ENCODE measurements at regions not wholly inside any gene's neighbourhood (a gene's known extent, or its start where the extent isn't known, plus 50 kb on each side); places are given as distances from the start of the nearest gene placed in this dataset.
"Not testable (repeated sequence)": the region's sequence is repeated elsewhere in the genome, so short reads cannot be mapped to it uniquely, and the experiment has no call there.

DNA sequence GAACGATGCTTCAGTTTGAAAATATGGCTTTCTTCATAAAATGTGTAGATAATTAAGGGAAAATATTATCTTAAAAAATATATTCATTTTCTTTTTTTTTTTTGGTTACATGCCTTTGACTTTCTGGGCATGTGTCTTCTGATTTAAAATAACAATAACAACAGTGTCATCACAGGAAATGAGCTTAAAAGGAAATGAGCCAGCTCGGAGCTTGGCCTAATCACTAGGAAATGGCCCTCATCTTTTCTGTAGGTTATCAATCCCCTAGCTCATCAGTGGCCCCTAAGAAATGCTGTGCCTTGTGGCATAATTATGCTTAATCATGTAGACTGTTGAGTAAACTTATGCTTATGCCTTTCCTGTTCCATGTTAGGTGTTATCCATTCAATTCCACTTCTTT, 141.8 kb upstream of the FHL2 start:
- no peak for DNase-seq (ENCODE audit: low read depth in 1 of 2, low spot score in 1 of 2)

DNA sequence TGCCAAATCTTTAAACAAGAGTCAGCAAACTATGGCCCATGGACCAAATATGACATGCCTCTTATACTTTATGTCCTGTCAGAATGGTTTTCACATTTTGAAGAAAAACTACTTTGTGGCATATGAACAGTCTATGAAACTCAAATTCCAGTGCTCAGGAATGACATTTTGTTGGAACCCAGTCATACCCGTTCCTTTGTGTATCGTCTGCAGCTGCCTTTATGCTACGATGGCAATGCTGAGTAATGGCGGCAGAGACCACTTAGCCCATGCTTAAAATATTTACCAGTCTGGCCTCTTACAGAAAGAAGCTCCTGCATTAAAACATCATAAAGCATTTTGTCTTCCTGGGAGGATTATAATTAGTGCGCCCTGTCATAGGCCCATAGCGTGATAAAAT, 140.5 kb upstream of the FHL2 start:
- DNase-seq (ENCODE audit: low read depth in 1 of 2, low spot score in 1 of 2) = no peak

DNA sequence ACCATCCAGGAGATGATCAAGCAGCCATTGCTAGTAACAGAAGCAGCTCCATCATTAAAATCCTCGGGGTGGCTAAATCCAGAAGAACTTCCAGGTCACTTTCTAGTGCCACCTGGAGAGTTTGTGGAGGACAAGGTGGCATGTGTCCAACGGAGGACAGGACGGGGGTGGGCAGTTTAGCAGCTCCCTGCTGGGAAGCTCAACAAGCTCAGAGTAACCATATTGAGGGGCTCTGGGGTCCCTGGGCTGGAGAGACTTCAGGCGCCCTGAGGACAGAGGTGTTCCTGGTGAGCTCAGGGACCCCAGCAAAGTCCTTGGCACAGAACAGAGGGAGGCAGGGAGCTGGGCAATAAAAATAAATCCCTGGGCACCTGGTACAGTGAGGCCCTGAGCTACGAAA, 140.0 kb upstream of the FHL2 start:
- DNase-seq (ENCODE audit: low read depth in 1 of 2, low spot score in 1 of 2) = no peak

- DNase-seq (ENCODE audit: low read depth in 1 of 2, low spot score in 1 of 2) = no peak
These were observed 139.1 kb upstream of the FHL2 start for GRCh38 chr2:105537920-105538319.

GRCh38 chr2:105537466-105537865, 138.6 kb upstream of the FHL2 start:
- DNase-seq (ENCODE audit: low read depth in 1 of 2, low spot score in 1 of 2) = no peak

- DNase-seq (ENCODE audit: low read depth in 1 of 2, low spot score in 1 of 2) = no peak
These were observed 137.3 kb upstream of the FHL2 start for GRCh38 chr2:105536175-105536574.

DNA sequence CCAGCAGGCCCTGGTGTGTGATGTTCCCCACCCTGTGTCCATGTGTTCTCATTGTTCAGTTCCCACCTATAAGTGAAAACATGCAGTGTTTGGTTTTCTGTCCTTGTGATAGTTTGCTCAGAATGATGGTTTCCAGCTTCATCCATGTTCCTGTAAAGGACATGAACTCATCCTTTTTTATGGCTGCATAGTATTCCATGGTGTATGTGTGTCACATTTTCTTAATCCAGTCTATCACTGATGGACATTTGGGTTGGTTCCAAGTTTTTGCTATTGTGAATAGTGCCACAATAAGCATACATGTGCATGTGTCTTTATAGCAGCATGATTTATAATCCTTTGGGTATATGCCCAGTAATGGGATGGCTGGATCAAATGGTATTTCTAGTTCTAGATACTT, 130.4 kb upstream of the FHL2 start:
- DNase-seq (ENCODE audit: low read depth in 1 of 2, low spot score in 1 of 2) = not testable (repeated sequence)

- DNase-seq (ENCODE audit: low read depth in 1 of 2, low spot score in 1 of 2) = no peak
These were observed 127.4 kb upstream of the FHL2 start for GRCh38 chr2:105526000-105526925.

DNA sequence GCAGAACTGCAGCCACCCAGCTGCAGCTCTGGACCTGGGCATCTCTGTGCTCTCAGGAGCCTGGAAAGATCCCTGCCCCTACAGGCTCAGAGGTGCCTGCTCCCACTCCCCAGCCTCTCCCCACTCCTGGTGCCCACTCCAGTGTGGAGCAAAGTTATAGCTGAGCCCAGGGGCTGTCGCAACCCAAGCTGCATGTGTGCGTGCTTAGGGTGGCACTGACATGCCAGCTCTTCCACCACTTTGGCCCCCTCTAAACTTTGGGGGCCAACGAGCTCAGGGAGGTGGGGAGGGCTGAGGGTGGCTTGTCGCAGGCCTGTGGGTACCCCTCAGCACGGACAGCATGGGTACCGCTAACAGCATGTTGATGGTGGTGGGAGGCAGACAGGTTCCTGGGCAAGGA, 126.3 kb upstream of the FHL2 start:
- no peak for DNase-seq (ENCODE audit: low read depth in 1 of 2, low spot score in 1 of 2)

GRCh38 chr2:105522645-105523044, 123.8 kb upstream of the FHL2 start:
- no peak for DNase-seq (ENCODE audit: low read depth in 1 of 2, low spot score in 1 of 2)

GRCh38 chr2:105521616-105522015, 122.8 kb upstream of the FHL2 start:
- no peak for DNase-seq (ENCODE audit: low read depth in 1 of 2, low spot score in 1 of 2)

GRCh38 chr2:105521176-105521575, 122.3 kb upstream of the FHL2 start:
- DNase-seq (ENCODE audit: low read depth in 1 of 2, low spot score in 1 of 2) = no peak

DNA sequence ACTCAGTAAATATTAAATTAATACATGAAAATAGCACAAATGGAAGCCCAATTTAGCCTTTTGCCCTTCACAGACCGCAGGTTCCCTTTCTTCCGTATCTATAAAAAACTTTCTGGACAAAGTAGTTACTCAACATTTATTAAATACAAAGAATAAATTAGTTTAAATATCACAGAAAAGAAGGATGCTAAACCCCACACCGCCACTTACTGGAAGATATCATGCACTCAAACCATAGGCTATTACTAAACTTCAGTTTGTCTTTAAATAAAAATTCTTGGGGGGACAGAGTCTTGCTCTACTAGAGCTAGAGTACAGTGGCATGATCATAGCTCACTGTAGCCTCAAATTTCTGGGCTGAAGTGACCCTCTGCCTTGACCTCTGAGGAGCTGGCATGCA, 120.7 kb upstream of the FHL2 start:
- no peak for DNase-seq (ENCODE audit: low read depth in 1 of 2, low spot score in 1 of 2)

- no peak for DNase-seq (ENCODE audit: low read depth in 1 of 2, low spot score in 1 of 2)
These were observed 120.0 kb upstream of the FHL2 start for GRCh38 chr2:105518897-105519296.

GRCh38 chr2:105517814-105518705, 119.2 kb upstream of the FHL2 start:
- no peak for DNase-seq (ENCODE audit: low read depth in 1 of 2, low spot score in 1 of 2)

GRCh38 chr2:105515581-105516415, 116.9 kb upstream of the FHL2 start:
- DNase-seq (ENCODE audit: low read depth in 1 of 2, low spot score in 1 of 2) = no peak

- no peak for DNase-seq (ENCODE audit: low read depth in 1 of 2, low spot score in 1 of 2)
These were observed 115.7 kb upstream of the FHL2 start for GRCh38 chr2:105514576-105514975.

DNA sequence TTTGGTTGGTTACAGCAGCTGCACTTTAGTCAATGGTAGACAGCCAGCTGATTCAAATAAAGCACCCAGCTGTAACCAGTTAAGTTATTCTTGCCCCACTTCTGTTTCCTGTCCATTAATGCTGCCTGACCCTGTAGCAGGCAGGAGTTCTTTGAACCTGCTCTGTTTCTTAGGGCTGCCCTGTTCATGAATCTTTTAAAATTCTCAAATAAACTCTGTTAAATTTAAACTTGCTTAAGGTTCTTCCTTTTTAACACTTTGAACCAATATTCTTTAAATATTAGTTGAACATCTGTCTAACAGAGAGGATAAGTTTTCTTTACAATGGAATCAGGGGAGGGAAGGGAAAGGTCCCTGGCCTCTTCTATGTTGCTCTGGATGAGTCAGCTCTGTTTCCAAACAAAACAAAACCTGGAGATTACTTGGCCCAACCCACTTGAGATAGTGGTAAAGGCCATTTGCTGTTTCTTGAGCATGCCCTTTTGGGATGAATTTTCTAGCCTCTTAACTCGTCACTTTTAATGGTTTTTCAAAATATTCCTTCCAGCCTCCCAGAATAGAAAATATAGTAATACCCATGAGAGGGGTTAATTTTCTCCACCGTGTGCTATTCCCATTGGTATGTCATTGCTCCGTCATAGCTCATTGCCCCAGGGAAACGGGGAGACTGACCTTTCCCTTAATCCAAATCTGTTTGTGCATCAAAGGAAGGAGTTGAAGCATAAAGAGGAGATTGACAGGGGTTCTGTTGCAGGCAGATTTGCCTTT, 112.1 kb upstream of the FHL2 start:
- DNase-seq (ENCODE audit: low read depth in 1 of 2, low spot score in 1 of 2) = no peak

DNA sequence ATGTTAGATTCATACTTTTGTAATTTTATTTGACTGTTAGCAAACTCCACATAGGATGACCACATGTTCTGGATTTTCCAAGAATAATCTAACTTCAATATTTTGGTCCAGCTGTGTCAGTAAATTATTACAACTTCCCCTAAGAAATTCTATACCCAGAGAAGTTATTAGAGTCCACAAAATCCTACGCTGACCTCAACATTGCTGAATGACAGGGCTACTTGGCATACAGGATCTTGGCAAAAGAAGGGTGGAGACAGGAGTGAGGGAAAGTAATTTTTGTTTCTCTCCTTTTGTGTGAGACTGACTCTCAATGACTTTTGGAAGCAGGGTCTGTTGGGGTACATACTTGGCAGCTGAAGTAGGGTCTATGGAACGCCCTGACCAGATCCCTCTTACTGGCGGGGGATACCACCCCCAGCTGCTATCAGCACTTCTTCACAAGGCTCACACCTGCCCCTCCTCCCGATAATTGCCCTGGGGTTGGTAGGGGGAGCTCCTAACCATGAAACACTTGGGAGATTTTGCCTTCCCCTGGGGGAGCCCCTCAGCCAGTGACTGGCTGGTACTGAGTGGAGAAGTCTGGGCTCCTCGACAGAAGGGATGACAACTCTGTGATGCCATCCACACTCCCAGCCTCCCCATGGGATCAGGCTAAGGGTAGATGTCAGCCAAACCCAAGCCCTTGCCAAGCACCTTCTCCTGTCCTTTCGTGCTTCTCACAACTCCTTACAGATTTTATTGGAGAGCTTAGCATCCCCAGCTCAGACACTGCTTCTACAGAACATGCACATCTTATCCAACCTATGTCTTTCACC, 110.6 kb upstream of the FHL2 start:
- DNase-seq (ENCODE audit: low read depth in 1 of 2, low spot score in 1 of 2) = no peak

DNA sequence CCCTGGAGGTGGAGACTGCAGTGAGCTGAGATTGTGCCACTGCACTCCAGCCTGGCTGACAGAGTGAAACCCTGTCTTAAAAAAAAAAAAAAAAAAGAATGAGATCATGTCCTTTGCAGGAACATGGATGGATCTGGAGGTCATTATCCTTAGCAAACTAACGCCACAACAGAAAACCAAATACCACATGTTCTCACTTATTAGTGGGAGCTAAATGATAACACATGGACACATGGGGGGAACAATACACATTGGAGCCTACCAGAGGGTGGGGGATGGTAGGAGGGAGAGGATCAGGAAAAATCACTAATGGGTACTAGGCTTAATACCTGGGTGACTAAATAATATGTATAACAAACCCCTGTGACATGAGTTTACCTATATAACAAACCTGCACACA, 108.0 kb upstream of the FHL2 start:
- DNase-seq (ENCODE audit: low read depth in 1 of 2, low spot score in 1 of 2) = not testable (repeated sequence)

Measured in activated CD4-positive, alpha-beta T cell treated with anti-CD3 and anti-CD28 coated beads, Interleukin-2, amount 50 U/mL, for 24 hours (primary cell).